PC-3 (cell line): ENCODE measurements at regions not wholly inside any gene's neighbourhood (a gene's known extent, or its start where the extent isn't known, plus 50 kb on each side); places are given as distances from the start of the nearest gene placed in this dataset.

Experiments
- ATAC-seq: fragments of 200-7000 bp; cut with Tn5 transposase; 2 replicates; pipeline ENCODE4 v1.9.1; 2020; ENCODE audit warnings: mild to moderate bottlenecking, moderate library complexity
- BruUV-seq: library from RNA; stranded (reverse); fragments of 400-500 nt; replicated peaks from 2 replicates; lab custom pipeline; 2021; lab: Mats Ljungman, UMichigan
- CTCF ChIA-PET: fragments of 300-600 bp; sonication (Branson Sonifier 250); formaldehyde crosslinking; loops from one replicate; lab custom pipeline; 2022; ENCODE audit warnings: antibody characterized with exemption; lab: Charles Lee
- POLR2A ChIA-PET: fragments of 300-600 bp; sonication (Branson Sonifier 250); formaldehyde crosslinking; loops from one replicate; lab custom pipeline; 2022; ENCODE audit warnings: antibody characterized with exemption; ENCODE audit not compliant: unreplicated experiment; lab: Charles Lee
- DNase-seq: peaks from one replicate; pipeline ENCODE4 v3.0.0-alpha.2; 2015
- H2AFZ ChIP-seq: fragments of 300-600 bp; sonication (generic); 2 replicates; pipeline ENCODE4 v1.6.0; 2016; ENCODE audit warnings: antibody characterized with exemption, low read length
- H3F3A ChIP-seq: fragments of 300-600 bp; sonication (generic); one replicate; pipeline ENCODE4 v1.6.0; 2017; ENCODE audit warnings: antibody characterized with exemption, low read length, control low read depth, mild to moderate bottlenecking; ENCODE audit not compliant: unreplicated experiment
- H3K27ac ChIP-seq: fragments of 300-600 bp; sonication (generic); 2 replicates; pipeline ENCODE4 v1.5.1; 2016; ENCODE audit warnings: mild to moderate bottlenecking, low read length
- H3K27me3 ChIP-seq: fragments of 300-600 bp; sonication (generic); 2 replicates; pipeline ENCODE4 v1.6.1; 2016; ENCODE audit warnings: low read length, mixed read lengths
- H3K36me3 ChIP-seq: fragments of 300-600 bp; sonication (generic); 2 replicates; pipeline ENCODE4 v1.6.1; 2016; ENCODE audit warnings: low read depth, mixed run types, low read length, mixed read lengths
- H3K4me1 ChIP-seq: fragments of 300-600 bp; sonication (generic); 2 replicates; pipeline ENCODE4 v1.5.1; 2016; ENCODE audit warnings: low read length; ENCODE audit not compliant: insufficient read depth
- H3K4me2 ChIP-seq: fragments of 300-600 bp; sonication (generic); 2 replicates; pipeline ENCODE4 v1.6.0; 2016; ENCODE audit warnings: low read length
- H3K4me3 ChIP-seq: fragments of 300-600 bp; sonication (generic); 2 replicates; pipeline ENCODE4 v1.5.1; 2016; ENCODE audit warnings: mild to moderate bottlenecking, low read length, mixed read lengths
- H3K79me2 ChIP-seq: fragments of 300-600 bp; sonication (generic); 2 replicates; pipeline ENCODE4 v1.6.1; 2017; ENCODE audit warnings: low read length, mixed read lengths
- H3K9ac ChIP-seq: fragments of 300-600 bp; sonication (generic); 2 replicates; pipeline ENCODE4 v1.6.0; 2016; ENCODE audit warnings: mild to moderate bottlenecking, low read length
- H3K9me2 ChIP-seq: fragments of 300-600 bp; sonication (generic); replicated peaks from 2 replicates; pipeline ENCODE4 v1.6.1; 2016; ENCODE audit warnings: mixed run types, low read length, mixed read lengths
- H3K9me3 ChIP-seq: fragments of 300-600 bp; sonication (generic); 2 replicates; pipeline ENCODE4 v1.6.1; 2016; ENCODE audit warnings: low read length, mixed read lengths
- H4K20me1 ChIP-seq: fragments of 300-600 bp; sonication (generic); 2 replicates; pipeline ENCODE4 v1.6.1; 2016; ENCODE audit warnings: low read length, mixed read lengths
- EZH2 ChIP-seq: fragments of 300-600 bp; sonication (generic); IDR thresholded peaks from one replicate; pipeline ENCODE4 v1.6.1; 2017; ENCODE audit warnings: antibody characterized with exemption, mild to moderate bottlenecking, low read length; ENCODE audit not compliant: unreplicated experiment
- EZH2phosphoT487 ChIP-seq: fragments of 300-600 bp; sonication (generic); IDR thresholded peaks from 2 replicates; pipeline ENCODE4 v1.6.1; 2018; ENCODE audit warnings: mild to moderate bottlenecking, antibody characterized with exemption, low read length, borderline replicate concordance
- intact Hi-C: fragments of 100-400 bp; cut with micrococcal nuclease; formaldehyde crosslinking; loops from 2 replicates; pipeline ENCODE4 v1.9.0; 2023
- TF ChIP-seq, protein P1 (sequence below): fragments of 300-600 bp; sonication (generic); conservative IDR thresholded peaks from 2 replicates; pipeline ENCODE4 v1.5.1; 2017; ENCODE audit warnings: antibody characterized with exemption, low read depth, mild to moderate bottlenecking, low read length

DNA sequence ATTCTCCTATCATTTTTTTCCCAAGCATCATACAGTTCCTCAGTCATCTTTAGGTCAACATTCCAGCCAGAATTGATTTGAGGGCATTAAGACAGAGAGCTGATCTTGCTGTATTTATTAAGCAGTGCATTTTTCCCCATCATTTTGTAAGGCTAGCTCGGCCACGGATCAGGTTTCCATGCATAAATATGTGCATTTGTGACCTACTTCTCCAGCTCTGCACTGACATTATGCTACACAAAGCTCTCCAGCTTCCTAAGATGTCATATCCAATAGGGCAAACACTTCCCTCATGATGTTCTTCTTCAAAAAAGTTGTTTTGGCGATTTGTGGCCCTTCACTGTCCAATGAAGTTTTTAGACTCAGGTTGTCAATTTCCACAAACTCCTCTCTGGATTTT is 202.6 kb downstream of the C7orf25 start:
- Histone ChIP-seq H3K79me2 (no peaks in the 10 kb centered on the region), H3K4me3 (no peak overlapping the region), H3K27ac (no peak overlapping the region), H3K4me2 (no peak overlapping the region), H3K9ac (no peak overlapping the region), H3K9me2 (no peaks in the 10 kb centered on the region), H3K36me3 (no peaks in the 10 kb centered on the region), H3F3A (no peaks in the 10 kb centered on the region), H3K27me3 (no peaks in the 10 kb centered on the region; the same call in 1 of the 2 replicates), H3K9me3 (no peaks in the 10 kb centered on the region), H2AFZ (no peak overlapping the region), H4K20me1 (no peaks in the 10 kb centered on the region), H3K4me1 (no peaks in the 10 kb centered on the region)
- ChIA-PET POLR2A (interaction anchor here (0.6 kb wide), 1 partner anchor 14 kb away, joined by 16 read pairs; no protein-coding TSS in a partner anchor), CTCF (no interaction called here)
- intact Hi-C loops: no loop called here
- TF ChIP-seq EZH2 (no peak), EZH2phosphoT487 (no peak)
- no peak for DNase-seq
- BruUV-seq: no TSS peak
- no peak for ATAC-seq

DNA sequence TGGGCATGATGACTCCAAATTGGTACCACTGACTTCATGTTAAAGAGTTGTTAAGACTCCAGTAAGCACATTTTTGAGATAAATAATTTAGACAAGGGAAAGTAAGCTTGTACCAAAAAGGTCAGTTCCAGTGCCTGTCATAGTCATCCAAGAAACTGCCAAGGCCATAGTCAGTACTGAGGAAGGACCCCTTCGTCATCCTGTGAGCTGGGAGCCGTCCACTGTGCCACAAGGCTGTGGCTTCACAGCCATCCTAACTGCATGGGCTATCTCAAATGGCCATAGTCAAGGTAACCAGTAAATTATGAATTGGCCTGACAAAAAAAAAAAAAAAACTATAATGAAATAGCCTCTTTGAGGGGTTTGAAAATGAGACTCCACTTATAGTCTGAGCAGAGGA is 207.2 kb downstream of the C7orf25 start:
- no peak for DNase-seq
- no peaks in the 10 kb centered on the region; the same call in 1 of the 2 replicates for H3K27me3 ChIP-seq
- intact Hi-C loops: no loop called here
- no peak overlapping the region for H2AFZ ChIP-seq
- POLR2A ChIA-PET: no interaction called here
- no peak overlapping the region for H3K4me3 ChIP-seq
- no peaks in the 10 kb centered on the region for H3K79me2 ChIP-seq
- H3K9ac ChIP-seq: no peak overlapping the region
- TF ChIP-seq, protein P1, sequence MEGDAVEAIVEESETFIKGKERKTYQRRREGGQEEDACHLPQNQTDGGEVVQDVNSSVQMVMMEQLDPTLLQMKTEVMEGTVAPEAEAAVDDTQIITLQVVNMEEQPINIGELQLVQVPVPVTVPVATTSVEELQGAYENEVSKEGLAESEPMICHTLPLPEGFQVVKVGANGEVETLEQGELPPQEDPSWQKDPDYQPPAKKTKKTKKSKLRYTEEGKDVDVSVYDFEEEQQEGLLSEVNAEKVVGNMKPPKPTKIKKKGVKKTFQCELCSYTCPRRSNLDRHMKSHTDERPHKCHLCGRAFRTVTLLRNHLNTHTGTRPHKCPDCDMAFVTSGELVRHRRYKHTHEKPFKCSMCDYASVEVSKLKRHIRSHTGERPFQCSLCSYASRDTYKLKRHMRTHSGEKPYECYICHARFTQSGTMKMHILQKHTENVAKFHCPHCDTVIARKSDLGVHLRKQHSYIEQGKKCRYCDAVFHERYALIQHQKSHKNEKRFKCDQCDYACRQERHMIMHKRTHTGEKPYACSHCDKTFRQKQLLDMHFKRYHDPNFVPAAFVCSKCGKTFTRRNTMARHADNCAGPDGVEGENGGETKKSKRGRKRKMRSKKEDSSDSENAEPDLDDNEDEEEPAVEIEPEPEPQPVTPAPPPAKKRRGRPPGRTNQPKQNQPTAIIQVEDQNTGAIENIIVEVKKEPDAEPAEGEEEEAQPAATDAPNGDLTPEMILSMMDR: no peak
- TF ChIP-seq EZH2phosphoT487 (no peak), EZH2 (no peak)
- H3F3A ChIP-seq: no peaks in the 10 kb centered on the region
- CTCF ChIA-PET: interaction anchor here (0.7 kb wide), 1 partner anchor 726 kb away, joined by 7 read pairs; no protein-coding TSS in a partner anchor
- no TSS peak for BruUV-seq
- H3K9me2 ChIP-seq: no peaks in the 10 kb centered on the region
- ATAC-seq: no peak
- H3K27ac ChIP-seq: no peak overlapping the region
- H4K20me1 ChIP-seq: no peaks in the 10 kb centered on the region
- H3K4me1 ChIP-seq: no peaks in the 10 kb centered on the region
- no peak overlapping the region for H3K4me2 ChIP-seq
- no peaks in the 10 kb centered on the region for H3K36me3 ChIP-seq
- no peaks in the 10 kb centered on the region for H3K9me3 ChIP-seq

DNA sequence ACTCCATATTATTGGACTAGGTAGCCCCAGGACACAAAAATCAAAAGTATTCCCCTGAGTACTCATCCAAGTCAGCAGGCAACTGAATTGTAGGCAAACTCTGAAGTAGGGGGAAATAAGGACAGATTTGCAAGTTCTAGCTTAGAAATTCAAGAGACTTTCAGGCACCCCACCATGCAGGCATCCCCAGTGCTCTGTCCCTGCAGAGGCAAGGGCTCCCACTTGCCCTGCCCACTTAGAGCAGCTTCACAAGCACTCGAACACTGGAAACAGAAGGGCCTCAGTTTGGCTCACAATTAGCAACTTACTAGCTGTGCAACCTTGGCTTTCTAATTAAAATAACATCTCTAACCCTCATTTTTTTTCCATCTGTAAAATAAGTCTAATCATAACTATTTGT is 209.2 kb downstream of the C7orf25 start:
- H3K4me2 ChIP-seq: no peak overlapping the region
- no peaks in the 10 kb centered on the region for H3K4me1 ChIP-seq
- no peaks in the 10 kb centered on the region for H3K36me3 ChIP-seq
- H3K9me2 ChIP-seq: no peaks in the 10 kb centered on the region
- no peak overlapping the region for H3K9ac ChIP-seq
- ATAC-seq: no peak
- no peaks in the 10 kb centered on the region for H3K79me2 ChIP-seq
- H3K4me3 ChIP-seq: no peak overlapping the region
- H4K20me1 ChIP-seq: no peaks in the 10 kb centered on the region
- no peaks in the 10 kb centered on the region for H3K27me3 ChIP-seq
- no TSS peak for BruUV-seq
- ChIA-PET POLR2A (no interaction called here), CTCF (interaction anchor here (1.0 kb wide), 1 partner anchor 762 kb away, joined by 3 read pairs; no protein-coding TSS in a partner anchor)
- no peaks in the 10 kb centered on the region for H3K9me3 ChIP-seq
- TF ChIP-seq, protein P1: no peak
- TF ChIP-seq EZH2: no peak
- no peak for TF ChIP-seq EZH2phosphoT487
- no peak for DNase-seq
- intact Hi-C loops: no loop called here
- no peak overlapping the region for H2AFZ ChIP-seq
- no peaks in the 10 kb centered on the region for H3F3A ChIP-seq
- no peak overlapping the region for H3K27ac ChIP-seq
